Tibial nerve (tissue), 4 donors: ENCODE measurements at regions not wholly inside any gene's neighbourhood (a gene's known extent, or its start where the extent isn't known, plus 50 kb on each side); places are given as distances from the start of the nearest gene placed in this dataset.

Source experiments
- EP300 ChIP-seq, 2 donors: sonication (generic); formaldehyde crosslinking; IDR thresholded peaks; one replicate each; pipeline ENCODE4 v1.6.1; 2017; ENCODE audit warnings: antibody characterized with exemption in 2 of 2, mild to moderate bottlenecking in 1 of 2
- POLR2A ChIP-seq, 2 donors: fragments of 450-650 bp; IDR thresholded peaks; one replicate each; pipeline ENCODE4 v1.6.1; 2017; ENCODE audit warnings: antibody characterized with exemption in 2 of 2, mild to moderate bottlenecking in 2 of 2, moderate library complexity in 2 of 2
- TF ChIP-seq, protein P1 (sequence below), 5 experiments: fragments of 200-600 bp in 3 of 5; fragments of 450-650 bp in 2 of 5; sonication (generic) in 3 of 5; IDR thresholded peaks; one replicate each; pipeline ENCODE4 v1.5.1; 2016 to 2019; ENCODE audit warnings: antibody characterized with exemption in 5 of 5, mild to moderate bottlenecking in 3 of 5, moderate library complexity in 2 of 5

DNA sequence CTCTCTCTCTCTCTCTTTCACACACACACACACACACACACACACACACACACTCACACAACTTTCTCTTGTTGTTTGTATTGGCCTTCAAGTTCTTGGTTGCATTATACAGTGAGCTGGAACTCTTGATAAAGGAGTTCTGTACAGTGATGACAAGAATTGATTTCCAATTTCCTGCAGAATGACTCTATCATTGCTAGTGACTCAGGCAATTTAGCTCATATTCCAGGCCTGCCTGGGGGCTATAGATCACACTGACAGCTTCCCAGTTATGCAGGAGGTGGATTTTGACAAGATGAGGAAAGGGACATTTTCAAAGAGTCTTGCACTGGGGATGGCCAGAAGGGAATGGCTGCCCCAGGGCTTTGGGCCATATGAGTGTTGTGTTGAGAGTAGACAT, 508.8 kb downstream of the TYW1 start:
- TF ChIP-seq, protein P1, sequence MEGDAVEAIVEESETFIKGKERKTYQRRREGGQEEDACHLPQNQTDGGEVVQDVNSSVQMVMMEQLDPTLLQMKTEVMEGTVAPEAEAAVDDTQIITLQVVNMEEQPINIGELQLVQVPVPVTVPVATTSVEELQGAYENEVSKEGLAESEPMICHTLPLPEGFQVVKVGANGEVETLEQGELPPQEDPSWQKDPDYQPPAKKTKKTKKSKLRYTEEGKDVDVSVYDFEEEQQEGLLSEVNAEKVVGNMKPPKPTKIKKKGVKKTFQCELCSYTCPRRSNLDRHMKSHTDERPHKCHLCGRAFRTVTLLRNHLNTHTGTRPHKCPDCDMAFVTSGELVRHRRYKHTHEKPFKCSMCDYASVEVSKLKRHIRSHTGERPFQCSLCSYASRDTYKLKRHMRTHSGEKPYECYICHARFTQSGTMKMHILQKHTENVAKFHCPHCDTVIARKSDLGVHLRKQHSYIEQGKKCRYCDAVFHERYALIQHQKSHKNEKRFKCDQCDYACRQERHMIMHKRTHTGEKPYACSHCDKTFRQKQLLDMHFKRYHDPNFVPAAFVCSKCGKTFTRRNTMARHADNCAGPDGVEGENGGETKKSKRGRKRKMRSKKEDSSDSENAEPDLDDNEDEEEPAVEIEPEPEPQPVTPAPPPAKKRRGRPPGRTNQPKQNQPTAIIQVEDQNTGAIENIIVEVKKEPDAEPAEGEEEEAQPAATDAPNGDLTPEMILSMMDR (IDR thresholded peaks at IDR 0.05), result no peak
- TF ChIP-seq POLR2A (IDR thresholded peaks at IDR 0.05), result no peak
- TF ChIP-seq EP300 (IDR thresholded peaks at IDR 0.05), result no peak
